ENCODE measurements at regions not wholly inside any gene's neighbourhood (a gene's known extent, or its start where the extent isn't known, plus 50 kb on each side); places are given as distances from the start of the nearest gene placed in this dataset.

DNA sequence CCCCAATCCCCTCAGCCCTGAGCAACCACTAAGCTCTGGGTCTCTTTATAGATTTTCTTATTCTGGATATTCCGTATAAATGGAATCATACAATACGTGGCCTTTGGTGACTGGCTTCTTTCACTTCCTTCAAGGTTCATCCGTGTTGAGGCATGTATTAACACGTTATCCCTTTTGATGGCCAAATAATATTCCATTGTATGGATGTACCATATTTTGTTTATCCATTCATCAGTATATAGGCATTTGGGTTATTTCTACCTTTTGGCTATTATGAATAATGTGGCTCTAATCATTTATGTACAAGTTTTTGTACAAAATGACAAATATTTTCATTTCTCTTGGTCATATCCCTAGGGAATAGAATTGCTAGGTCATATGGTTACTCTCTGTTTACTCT, 284.4 kb downstream of the FAM43A start:
- POLR2A ChIA-PET = no interaction called here
- TF ChIP-seq ZNF155 (tag by site-specific recombination; IDR thresholded peaks at IDR 0.05) (no peak), ZNF138 (tag by site-specific recombination; IDR thresholded peaks at IDR 0.05; ENCODE audit: borderline replicate concordance) (no peak), RBAK (tag by site-specific recombination; IDR thresholded peaks at IDR 0.05) (no peak), GLIS1 (tag by site-specific recombination; IDR thresholded peaks at IDR 0.05) (no peak), WT1 (tag by site-specific recombination; IDR thresholded peaks at IDR 0.05) (no peak), ZNF146 (tag by site-specific recombination; IDR thresholded peaks at IDR 0.05) (peak; percentile 68)
- TF ChIP-seq, protein P1, sequence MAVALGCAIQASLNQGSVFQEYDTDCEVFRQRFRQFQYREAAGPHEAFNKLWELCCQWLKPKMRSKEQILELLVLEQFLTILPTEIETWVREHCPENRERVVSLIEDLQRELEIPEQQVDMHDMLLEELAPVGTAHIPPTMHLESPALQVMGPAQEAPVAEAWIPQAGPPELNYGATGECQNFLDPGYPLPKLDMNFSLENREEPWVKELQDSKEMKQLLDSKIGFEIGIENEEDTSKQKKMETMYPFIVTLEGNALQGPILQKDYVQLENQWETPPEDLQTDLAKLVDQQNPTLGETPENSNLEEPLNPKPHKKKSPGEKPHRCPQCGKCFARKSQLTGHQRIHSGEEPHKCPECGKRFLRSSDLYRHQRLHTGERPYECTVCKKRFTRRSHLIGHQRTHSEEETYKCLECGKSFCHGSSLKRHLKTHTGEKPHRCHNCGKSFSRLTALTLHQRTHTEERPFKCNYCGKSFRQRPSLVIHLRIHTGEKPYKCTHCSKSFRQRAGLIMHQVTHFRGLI (tag by site-specific recombination; IDR thresholded peaks at IDR 0.05) = no peak

DNA sequence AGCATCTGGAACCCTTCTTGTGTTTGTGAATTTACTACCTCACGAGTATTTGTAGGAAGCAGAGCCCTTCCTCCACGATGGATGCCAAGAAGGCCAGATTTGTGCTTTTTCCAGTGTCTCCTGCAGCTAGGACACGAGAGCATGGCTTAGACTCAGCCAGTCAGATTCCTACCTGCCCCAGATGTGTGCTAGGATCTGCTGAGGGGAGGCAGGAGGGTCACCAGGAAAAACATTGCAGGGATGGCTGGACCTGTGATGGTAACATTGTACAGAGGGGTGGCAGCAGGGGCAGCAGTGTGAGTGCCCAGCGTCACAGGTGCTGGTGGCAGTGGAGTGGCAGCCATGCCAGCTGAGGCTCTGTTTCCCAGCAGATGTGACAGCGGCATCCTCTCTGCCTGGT, 285.3 kb downstream of the FAM43A start:
- ChIA-PET CTCF (no interaction called here), POLR2A (no interaction called here)
- TF ChIP-seq ZFP37 (tag by site-specific recombination; IDR thresholded peaks at IDR 0.05) (no peak), ZNF830 (tag by site-specific recombination; IDR thresholded peaks at IDR 0.05; ENCODE audit: low read depth) (no peak), ZNF37A (tag by site-specific recombination; IDR thresholded peaks at IDR 0.05) (no peak), ZNF169 (tag by site-specific recombination; IDR thresholded peaks at IDR 0.05) (no peak), ZNF768 (tag by site-specific recombination; IDR thresholded peaks at IDR 0.05) (no peak), ZNF837 (tag by site-specific recombination; IDR thresholded peaks at IDR 0.05) (no peak), ZNF221 (tag by site-specific recombination; IDR thresholded peaks at IDR 0.05; ENCODE audit: borderline replicate concordance) (no peak), ZNF561 (tag by site-specific recombination; IDR thresholded peaks at IDR 0.05; ENCODE audit: borderline replicate concordance) (no peak), ZNF777 (tag by site-specific recombination; IDR thresholded peaks at IDR 0.05; ENCODE audit: borderline replicate concordance) (no peak), ZSCAN16 (tag by site-specific recombination; IDR thresholded peaks at IDR 0.05) (no peak), ZNF114 (tag by site-specific recombination; IDR thresholded peaks at IDR 0.05) (no peak), SP2 (tag by site-specific recombination; IDR thresholded peaks at IDR 0.05) (no peak), ZNF433 (tag by site-specific recombination; IDR thresholded peaks at IDR 0.05; ENCODE audit: low read depth) (no peak), ZIC2 (tag by site-specific recombination; IDR thresholded peaks at IDR 0.05) (no peak), ZNF571 (tag by site-specific recombination; IDR thresholded peaks at IDR 0.05) (no peak)
- TF ChIP-seq, protein P2, sequence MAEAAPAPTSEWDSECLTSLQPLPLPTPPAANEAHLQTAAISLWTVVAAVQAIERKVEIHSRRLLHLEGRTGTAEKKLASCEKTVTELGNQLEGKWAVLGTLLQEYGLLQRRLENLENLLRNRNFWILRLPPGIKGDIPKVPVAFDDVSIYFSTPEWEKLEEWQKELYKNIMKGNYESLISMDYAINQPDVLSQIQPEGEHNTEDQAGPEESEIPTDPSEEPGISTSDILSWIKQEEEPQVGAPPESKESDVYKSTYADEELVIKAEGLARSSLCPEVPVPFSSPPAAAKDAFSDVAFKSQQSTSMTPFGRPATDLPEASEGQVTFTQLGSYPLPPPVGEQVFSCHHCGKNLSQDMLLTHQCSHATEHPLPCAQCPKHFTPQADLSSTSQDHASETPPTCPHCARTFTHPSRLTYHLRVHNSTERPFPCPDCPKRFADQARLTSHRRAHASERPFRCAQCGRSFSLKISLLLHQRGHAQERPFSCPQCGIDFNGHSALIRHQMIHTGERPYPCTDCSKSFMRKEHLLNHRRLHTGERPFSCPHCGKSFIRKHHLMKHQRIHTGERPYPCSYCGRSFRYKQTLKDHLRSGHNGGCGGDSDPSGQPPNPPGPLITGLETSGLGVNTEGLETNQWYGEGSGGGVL (tag by site-specific recombination; IDR thresholded peaks at IDR 0.05) = no peak
- Histone ChIP-seq H3K4me1 (ENCODE audit: control insufficient read depth, insufficient read depth, low read length) (no peaks in the 10 kb centered on the region), H3K9me3 (ENCODE audit: control insufficient read depth, insufficient read depth, low read depth, low read length) (no peaks in the 10 kb centered on the region), H3K4me3 (ENCODE audit: low read depth, low read length) (no peak overlapping the region), H3K36me3 (ENCODE audit: control insufficient read depth in 2 of 2, insufficient read depth in 1 of 2, low read length in 2 of 2) (no peaks in the 10 kb centered on the region), H3K27ac (ENCODE audit: extremely low read depth, low read depth, low read length) (no peak overlapping the region)

More for the DNA sequence above, 284.4 kb downstream of the FAM43A start:
- Histone ChIP-seq H3K4me3 (ENCODE audit: low read depth, low read length) (no peak overlapping the region), H3K4me1 (ENCODE audit: control insufficient read depth, insufficient read depth, low read length) (no peaks in the 10 kb centered on the region), H3K27ac (ENCODE audit: extremely low read depth, low read depth, low read length) (no peak overlapping the region), H3K36me3 (ENCODE audit: control insufficient read depth in 2 of 2, insufficient read depth in 1 of 2, low read length in 2 of 2) (no peaks in the 10 kb centered on the region), H3K9me3 (ENCODE audit: control insufficient read depth, insufficient read depth, low read depth, low read length) (no peaks in the 10 kb centered on the region)
- CTCF ChIA-PET = no interaction called here
